RWPE1 (cell line): ENCODE measurements at regions not wholly inside any gene's neighbourhood (a gene's known extent, or its start where the extent isn't known, plus 50 kb on each side); places are given as distances from the start of the nearest gene placed in this dataset.

Source experiments
- CTCF ChIA-PET: fragments of 350-600 bp; sonication (Branson Sonifier 250); formaldehyde crosslinking; extraction: SDS; loops from one replicate; lab custom pipeline; 2021; lab: Yijun Ruan, JAX
- POLR2A ChIA-PET: fragments of 400-600 bp; formaldehyde crosslinking; extraction: SDS; loops from one replicate; lab custom pipeline; 2020; ENCODE audit warnings: antibody characterized with exemption; ENCODE audit not compliant: low non-redundant PET; lab: Yijun Ruan, JAX
- DNase-seq: peaks from one replicate; pipeline ENCODE4 v3.0.0; 2012; ENCODE audit warnings: low spot score
- H3K27ac ChIP-seq: fragments of 450-650 bp; 2 replicates; pipeline ENCODE4 v1.5.1; 2017
- CTCF ChIP-seq: fragments of 450-650 bp; conservative IDR thresholded peaks from 2 replicates; pipeline ENCODE4 v1.5.1; 2017; ENCODE audit warnings: low read depth, mild to moderate bottlenecking

- ChIA-PET CTCF (no interaction called here), POLR2A (no interaction called here)
- TF ChIP-seq CTCF: no peak
- DNase-seq: no peak
- no peak overlapping the region for H3K27ac ChIP-seq
These were observed 380.6 kb upstream of the CHD6 start for GRCh38 chr20:41998539-41999341.

- CTCF ChIA-PET: interaction anchor here (0.7 kb wide), 1 partner anchor 131 kb away, joined by 3 read pairs; no protein-coding TSS in a partner anchor
- no peak overlapping the region for H3K27ac ChIP-seq
- DNase-seq: no peak
- no peak for TF ChIP-seq CTCF
- POLR2A ChIA-PET: no interaction called here
These were observed 378.8 kb upstream of the CHD6 start for GRCh38 chr20:41996951-41997350.

GRCh38 chr20:41992481-41992880 lies 374.3 kb upstream of the CHD6 start:
- DNase-seq: no peak
- POLR2A ChIA-PET: no interaction called here
- TF ChIP-seq CTCF: no peak
- CTCF ChIA-PET: interaction anchor here (0.7 kb wide), 1 partner anchor 186 kb away, joined by 5 read pairs; no protein-coding TSS in a partner anchor
- H3K27ac ChIP-seq: no peak overlapping the region

GRCh38 chr20:41991412-41991811 lies 373.2 kb upstream of the CHD6 start:
- POLR2A ChIA-PET: no interaction called here
- no peak overlapping the region for H3K27ac ChIP-seq
- DNase-seq: no peak
- TF ChIP-seq CTCF: no peak
- CTCF ChIA-PET: no interaction called here

GRCh38 chr20:41989935-41990635 lies 371.9 kb upstream of the CHD6 start:
- no peak for DNase-seq
- TF ChIP-seq CTCF: no peak
- H3K27ac ChIP-seq: no peak overlapping the region
- ChIA-PET POLR2A (no interaction called here), CTCF (no interaction called here)

GRCh38 chr20:41989039-41989679 lies 371.0 kb upstream of the CHD6 start:
- CTCF ChIA-PET: no interaction called here
- DNase-seq: no peak
- no peak overlapping the region for H3K27ac ChIP-seq
- POLR2A ChIA-PET: no interaction called here
- no peak for TF ChIP-seq CTCF
